ENCODE measurements at regions not wholly inside any gene's neighbourhood (a gene's known extent, or its start where the extent isn't known, plus 50 kb on each side); places are given as distances from the start of the nearest gene placed in this dataset.

- TF ChIP-seq POLR2A (IDR thresholded peaks at IDR 0.05; ENCODE audit: low read length), result no peak
- TF ChIP-seq GATA1 (IDR thresholded peaks at IDR 0.05; ENCODE audit: low read depth, low read length), result no peak
Observed at GRCh38 chr4:112847045-112847444, 202.4 kb upstream of the ANK2 start.
